ENCODE measurements at regions not wholly inside any gene's neighbourhood (a gene's known extent, or its start where the extent isn't known, plus 50 kb on each side); places are given as distances from the start of the nearest gene placed in this dataset.

DNA sequence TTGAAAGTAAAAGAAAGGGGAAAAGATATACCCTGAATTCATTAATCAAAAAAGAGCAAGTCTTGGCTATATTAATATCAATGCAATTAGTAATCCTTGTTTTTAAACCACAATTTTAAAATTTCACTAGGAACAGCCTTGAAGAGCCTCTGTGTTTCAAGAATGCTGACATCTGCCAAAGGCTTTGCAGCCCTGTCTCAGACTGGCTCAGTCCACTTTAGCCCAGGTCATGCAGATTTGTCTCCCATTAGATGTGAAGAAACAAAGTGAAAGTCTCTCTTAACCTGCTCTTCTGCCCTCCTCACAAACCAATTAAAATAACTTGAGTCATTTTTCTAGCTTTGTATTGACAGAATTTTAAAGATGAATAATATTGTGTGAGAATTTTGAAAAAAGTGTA is 102.7 kb upstream of the CARMIL1 start:
- TF ChIP-seq, protein P1, sequence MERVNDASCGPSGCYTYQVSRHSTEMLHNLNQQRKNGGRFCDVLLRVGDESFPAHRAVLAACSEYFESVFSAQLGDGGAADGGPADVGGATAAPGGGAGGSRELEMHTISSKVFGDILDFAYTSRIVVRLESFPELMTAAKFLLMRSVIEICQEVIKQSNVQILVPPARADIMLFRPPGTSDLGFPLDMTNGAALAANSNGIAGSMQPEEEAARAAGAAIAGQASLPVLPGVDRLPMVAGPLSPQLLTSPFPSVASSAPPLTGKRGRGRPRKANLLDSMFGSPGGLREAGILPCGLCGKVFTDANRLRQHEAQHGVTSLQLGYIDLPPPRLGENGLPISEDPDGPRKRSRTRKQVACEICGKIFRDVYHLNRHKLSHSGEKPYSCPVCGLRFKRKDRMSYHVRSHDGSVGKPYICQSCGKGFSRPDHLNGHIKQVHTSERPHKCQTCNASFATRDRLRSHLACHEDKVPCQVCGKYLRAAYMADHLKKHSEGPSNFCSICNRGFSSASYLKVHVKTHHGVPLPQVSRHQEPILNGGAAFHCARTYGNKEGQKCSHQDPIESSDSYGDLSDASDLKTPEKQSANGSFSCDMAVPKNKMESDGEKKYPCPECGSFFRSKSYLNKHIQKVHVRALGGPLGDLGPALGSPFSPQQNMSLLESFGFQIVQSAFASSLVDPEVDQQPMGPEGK (CRISPR knock-in tag; IDR thresholded peaks at IDR 0.05; ENCODE audit: borderline replicate concordance) = no peak
- TF ChIP-seq RARB (CRISPR knock-in tag; IDR thresholded peaks at IDR 0.05) (no peak), ZFP30 (CRISPR knock-in tag; IDR thresholded peaks at IDR 0.05) (no peak), ARNTL (CRISPR knock-in tag; IDR thresholded peaks at IDR 0.05; ENCODE audit: borderline replicate concordance, low read depth) (no peak), ZNF565 (CRISPR knock-in tag; conservative IDR thresholded peaks at IDR 0.05; ENCODE audit: low read depth) (no peak), TOX (CRISPR knock-in tag; IDR thresholded peaks at IDR 0.05; ENCODE audit: borderline replicate concordance) (no peak), BACH2 (CRISPR knock-in tag; IDR thresholded peaks at IDR 0.05; ENCODE audit: borderline replicate concordance) (no peak)
- TF ChIP-seq, protein P2, sequence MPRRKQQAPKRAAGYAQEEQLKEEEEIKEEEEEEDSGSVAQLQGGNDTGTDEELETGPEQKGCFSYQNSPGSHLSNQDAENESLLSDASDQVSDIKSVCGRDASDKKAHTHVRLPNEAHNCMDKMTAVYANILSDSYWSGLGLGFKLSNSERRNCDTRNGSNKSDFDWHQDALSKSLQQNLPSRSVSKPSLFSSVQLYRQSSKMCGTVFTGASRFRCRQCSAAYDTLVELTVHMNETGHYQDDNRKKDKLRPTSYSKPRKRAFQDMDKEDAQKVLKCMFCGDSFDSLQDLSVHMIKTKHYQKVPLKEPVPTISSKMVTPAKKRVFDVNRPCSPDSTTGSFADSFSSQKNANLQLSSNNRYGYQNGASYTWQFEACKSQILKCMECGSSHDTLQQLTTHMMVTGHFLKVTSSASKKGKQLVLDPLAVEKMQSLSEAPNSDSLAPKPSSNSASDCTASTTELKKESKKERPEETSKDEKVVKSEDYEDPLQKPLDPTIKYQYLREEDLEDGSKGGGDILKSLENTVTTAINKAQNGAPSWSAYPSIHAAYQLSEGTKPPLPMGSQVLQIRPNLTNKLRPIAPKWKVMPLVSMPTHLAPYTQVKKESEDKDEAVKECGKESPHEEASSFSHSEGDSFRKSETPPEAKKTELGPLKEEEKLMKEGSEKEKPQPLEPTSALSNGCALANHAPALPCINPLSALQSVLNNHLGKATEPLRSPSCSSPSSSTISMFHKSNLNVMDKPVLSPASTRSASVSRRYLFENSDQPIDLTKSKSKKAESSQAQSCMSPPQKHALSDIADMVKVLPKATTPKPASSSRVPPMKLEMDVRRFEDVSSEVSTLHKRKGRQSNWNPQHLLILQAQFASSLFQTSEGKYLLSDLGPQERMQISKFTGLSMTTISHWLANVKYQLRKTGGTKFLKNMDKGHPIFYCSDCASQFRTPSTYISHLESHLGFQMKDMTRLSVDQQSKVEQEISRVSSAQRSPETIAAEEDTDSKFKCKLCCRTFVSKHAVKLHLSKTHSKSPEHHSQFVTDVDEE (CRISPR knock-in tag; IDR thresholded peaks at IDR 0.05) = no peak
- TF ChIP-seq, protein P3, sequence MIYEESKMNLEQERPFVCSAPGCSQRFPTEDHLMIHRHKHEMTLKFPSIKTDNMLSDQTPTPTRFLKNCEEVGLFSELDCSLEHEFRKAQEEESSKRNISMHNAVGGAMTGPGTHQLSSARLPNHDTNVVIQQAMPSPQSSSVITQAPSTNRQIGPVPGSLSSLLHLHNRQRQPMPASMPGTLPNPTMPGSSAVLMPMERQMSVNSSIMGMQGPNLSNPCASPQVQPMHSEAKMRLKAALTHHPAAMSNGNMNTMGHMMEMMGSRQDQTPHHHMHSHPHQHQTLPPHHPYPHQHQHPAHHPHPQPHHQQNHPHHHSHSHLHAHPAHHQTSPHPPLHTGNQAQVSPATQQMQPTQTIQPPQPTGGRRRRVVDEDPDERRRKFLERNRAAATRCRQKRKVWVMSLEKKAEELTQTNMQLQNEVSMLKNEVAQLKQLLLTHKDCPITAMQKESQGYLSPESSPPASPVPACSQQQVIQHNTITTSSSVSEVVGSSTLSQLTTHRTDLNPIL (CRISPR knock-in tag; IDR thresholded peaks at IDR 0.05; ENCODE audit: low read depth) = no peak
- TF ChIP-seq, protein P4, sequence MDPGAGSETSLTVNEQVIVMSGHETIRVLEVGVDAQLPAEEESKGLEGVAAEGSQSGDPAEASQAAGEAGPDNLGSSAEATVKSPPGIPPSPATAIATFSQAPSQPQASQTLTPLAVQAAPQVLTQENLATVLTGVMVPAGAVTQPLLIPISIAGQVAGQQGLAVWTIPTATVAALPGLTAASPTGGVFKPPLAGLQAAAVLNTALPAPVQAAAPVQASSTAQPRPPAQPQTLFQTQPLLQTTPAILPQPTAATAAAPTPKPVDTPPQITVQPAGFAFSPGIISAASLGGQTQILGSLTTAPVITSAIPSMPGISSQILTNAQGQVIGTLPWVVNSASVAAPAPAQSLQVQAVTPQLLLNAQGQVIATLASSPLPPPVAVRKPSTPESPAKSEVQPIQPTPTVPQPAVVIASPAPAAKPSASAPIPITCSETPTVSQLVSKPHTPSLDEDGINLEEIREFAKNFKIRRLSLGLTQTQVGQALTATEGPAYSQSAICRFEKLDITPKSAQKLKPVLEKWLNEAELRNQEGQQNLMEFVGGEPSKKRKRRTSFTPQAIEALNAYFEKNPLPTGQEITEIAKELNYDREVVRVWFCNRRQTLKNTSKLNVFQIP (CRISPR knock-in tag; IDR thresholded peaks at IDR 0.05; ENCODE audit: borderline replicate concordance, low read depth) = no peak

All from SK-N-SH treated with all-trans-retinoic acid at 6 μM for 48 hours (cell line).